ENCODE measurements at regions not wholly inside any gene's neighbourhood (a gene's known extent, or its start where the extent isn't known, plus 50 kb on each side); places are given as distances from the start of the nearest gene placed in this dataset.
A peak's percentile ranks its signal among the peaks of the same experiment; 100 is the strongest.

DNA sequence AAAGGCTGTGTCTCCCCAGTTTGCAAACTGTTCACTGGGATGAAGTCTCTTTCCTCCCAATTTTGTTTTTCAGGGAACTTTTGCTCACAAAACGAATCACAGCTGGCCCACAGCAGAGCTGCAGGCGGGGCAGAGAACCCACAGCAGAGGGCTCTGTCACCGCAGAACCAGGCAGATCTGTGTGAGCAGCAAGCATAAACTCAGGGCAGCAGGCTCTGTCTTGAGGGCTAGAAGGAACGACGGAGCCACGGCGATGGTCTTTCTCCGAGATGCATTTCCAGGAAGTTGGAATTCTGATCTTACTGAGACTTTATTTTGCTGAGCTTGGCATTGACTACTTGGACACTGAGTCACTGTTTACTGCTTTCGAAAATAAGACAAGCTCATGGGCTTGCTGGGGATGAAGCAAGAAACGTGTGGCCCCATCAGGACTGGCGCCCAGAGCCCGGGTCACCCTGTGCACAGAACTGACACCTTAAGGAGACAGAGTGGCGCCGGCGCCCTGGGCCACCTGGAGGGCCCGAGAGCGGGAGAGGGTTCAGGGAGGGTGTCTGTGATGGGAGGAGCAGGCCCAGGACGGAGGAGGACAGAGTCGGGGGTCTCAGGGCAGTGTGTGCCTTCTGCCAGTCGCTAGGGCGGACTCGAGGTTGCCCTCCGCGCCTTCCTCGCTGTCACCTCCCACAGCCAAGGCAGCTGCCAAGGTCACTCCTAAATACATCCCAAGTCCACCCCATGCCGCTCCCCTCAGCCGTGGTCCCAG lies 106.3 kb upstream of the NXT1 start:
- no CpG with 5 or more reads among the region's 27 CpGs for WGBS, 2 donors (ENCODE audit: extremely low coverage in 2 of 2, insufficient read length in 2 of 2, insufficient replicate concordance in 1 of 2)
- Histone ChIP-seq H2BK5ac (ENCODE audit: low read length) (no peak overlapping the region), H3K9ac (ENCODE audit: low read depth, low read length, poor library complexity) (no peak overlapping the region), H3K9me3 (replicated peaks in 1 of 2; ENCODE audit: control insufficient read depth in 2 of 2, insufficient read depth in 1 of 2, low read depth in 1 of 2, low read length in 2 of 2) (peaks cover 0 to 2% of the 10 kb centered on the region in 2 donors), H3K36me3 (replicated peaks in 1 of 2; ENCODE audit: control insufficient read depth in 2 of 2, insufficient read depth in 2 of 2, low read length in 2 of 2) (no peaks in the 10 kb centered on the region), H3K4me1 (ENCODE audit: control insufficient read depth in 2 of 2, insufficient read depth in 1 of 2, low read depth in 1 of 2, low read length in 2 of 2) (peaks cover 0 to 3% of the 10 kb centered on the region in 2 donors), H3K23ac (ENCODE audit: low read depth, low read length, poor library complexity) (no peak overlapping the region), H3K4me2 (ENCODE audit: insufficient read depth, low read length, poor library complexity, severe bottlenecking) (no peak overlapping the region), H4K8ac (ENCODE audit: low read depth, low read length) (no peak overlapping the region), H2BK12ac (ENCODE audit: low read length) (no peak overlapping the region), H2AFZ (ENCODE audit: low read length) (peak overlapping the region; percentile 40), H3K27ac (replicated peaks; ENCODE audit: low read length) (no peak overlapping the region), H3K14ac (ENCODE audit: low read length) (no peak overlapping the region), H2AK5ac (ENCODE audit: low read depth, low read length) (peak overlapping the region; percentile 68), H3K4ac (ENCODE audit: low read length) (no peak overlapping the region), H2BK15ac (ENCODE audit: low read length) (peak overlapping the region; percentile 42), H3K4me3 (ENCODE audit: low read length in 2 of 2) (no peak overlapping the region), H4K91ac (ENCODE audit: low read depth, low read length, poor library complexity) (no peak overlapping the region), H2BK120ac (ENCODE audit: low read depth, low read length) (no peak overlapping the region), H3K79me1 (ENCODE audit: low read depth, low read length) (no peaks in the 10 kb centered on the region), H3K18ac (ENCODE audit: low read length) (no peak overlapping the region), H3K27me3 (ENCODE audit: control insufficient read depth in 3 of 3, insufficient read depth in 3 of 3, low read depth in 1 of 3, low read length in 3 of 3) (no peaks in the 10 kb centered on the region)
- DNase-seq (ENCODE audit: low spot score): no peak

DNA sequence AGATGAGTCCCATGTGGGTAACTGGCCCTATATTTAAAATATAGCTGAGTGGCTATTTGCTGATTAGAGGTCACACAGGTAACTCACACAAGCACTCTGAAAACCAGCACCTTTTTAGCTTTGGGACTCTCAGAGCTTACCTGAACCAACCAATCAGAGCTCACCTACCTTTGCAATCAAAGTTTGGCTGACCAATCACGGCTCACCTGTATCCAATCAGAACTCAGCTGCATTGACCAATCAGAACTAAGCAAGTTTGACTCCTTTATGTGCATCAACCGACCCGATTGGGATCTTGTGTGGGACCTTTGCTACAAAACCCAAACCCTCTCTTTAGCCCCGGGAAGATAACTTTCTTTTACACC lies 106.8 kb upstream of the NXT1 start:
- Histone ChIP-seq H2BK15ac (ENCODE audit: low read length) (no peak overlapping the region), H3K4me1 (ENCODE audit: control insufficient read depth in 2 of 2, insufficient read depth in 1 of 2, low read depth in 1 of 2, low read length in 2 of 2) (peaks cover 0 to 3% of the 10 kb centered on the region in 2 donors), H3K9ac (ENCODE audit: low read depth, low read length, poor library complexity) (no peak overlapping the region), H3K79me1 (ENCODE audit: low read depth, low read length) (no peaks in the 10 kb centered on the region), H3K4me2 (ENCODE audit: insufficient read depth, low read length, poor library complexity, severe bottlenecking) (no peak overlapping the region), H3K4me3 (ENCODE audit: low read length in 2 of 2) (no peak overlapping the region), H3K23ac (ENCODE audit: low read depth, low read length, poor library complexity) (no peak overlapping the region), H4K8ac (ENCODE audit: low read depth, low read length) (no peak overlapping the region), H3K27ac (replicated peaks; ENCODE audit: low read length) (no peak overlapping the region), H2BK5ac (ENCODE audit: low read length) (no peak overlapping the region), H3K14ac (ENCODE audit: low read length) (no peak overlapping the region), H2AFZ (ENCODE audit: low read length) (peak overlapping the region; percentile 40), H3K36me3 (replicated peaks in 1 of 2; ENCODE audit: control insufficient read depth in 2 of 2, insufficient read depth in 2 of 2, low read length in 2 of 2) (no peaks in the 10 kb centered on the region), H4K91ac (ENCODE audit: low read depth, low read length, poor library complexity) (no peak overlapping the region), H2BK12ac (ENCODE audit: low read length) (no peak overlapping the region), H2AK5ac (ENCODE audit: low read depth, low read length) (no peak overlapping the region), H3K18ac (ENCODE audit: low read length) (no peak overlapping the region), H2BK120ac (ENCODE audit: low read depth, low read length) (no peak overlapping the region), H3K9me3 (replicated peaks in 1 of 2; ENCODE audit: control insufficient read depth in 2 of 2, insufficient read depth in 1 of 2, low read depth in 1 of 2, low read length in 2 of 2) (peaks cover 0 to 2% of the 10 kb centered on the region in 2 donors), H3K27me3 (ENCODE audit: control insufficient read depth in 3 of 3, insufficient read depth in 3 of 3, low read depth in 1 of 3, low read length in 3 of 3) (no peaks in the 10 kb centered on the region), H3K4ac (ENCODE audit: low read length) (no peak overlapping the region)
- WGBS, 2 donors (ENCODE audit: extremely low coverage in 2 of 2, insufficient read length in 2 of 2, insufficient replicate concordance in 1 of 2): no CpG with 5 or more reads among the region's 4 CpGs
- DNase-seq (ENCODE audit: low spot score): no peak

DNA sequence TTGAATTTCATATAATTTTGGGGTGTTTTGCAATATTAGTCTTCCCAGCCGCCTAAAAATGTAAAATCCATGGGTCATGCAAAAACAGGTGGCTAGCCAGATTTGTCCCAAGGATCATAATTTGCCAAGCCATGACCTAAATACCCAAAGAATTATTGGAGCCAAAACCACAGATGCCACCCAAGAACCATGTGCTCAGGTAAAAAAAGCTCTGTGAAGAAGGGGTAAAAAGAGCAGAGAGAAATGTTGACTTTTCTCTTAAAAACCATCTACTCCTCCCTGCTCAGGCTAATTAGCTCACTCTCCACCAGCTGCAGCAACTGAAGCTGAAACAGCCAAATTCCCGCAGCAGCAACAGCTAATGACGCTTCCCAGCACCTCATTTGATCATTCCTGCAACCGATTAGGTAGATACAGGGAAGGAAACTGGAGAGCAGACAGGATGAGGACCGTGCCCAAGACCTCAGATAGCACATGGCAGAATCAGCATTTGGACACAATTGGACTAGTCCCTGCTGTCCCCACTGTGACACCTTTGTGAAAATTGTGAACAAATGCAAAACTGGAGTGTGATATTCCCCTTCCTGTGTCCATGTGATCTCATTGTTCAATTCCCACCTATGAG lies 107.9 kb upstream of the NXT1 start:
- H4K8ac ChIP-seq (ENCODE audit: low read depth, low read length): no peak overlapping the region
- H3K4me1 ChIP-seq (ENCODE audit: control insufficient read depth in 2 of 2, insufficient read depth in 1 of 2, low read depth in 1 of 2, low read length in 2 of 2): peaks cover 0 to 3% of the 10 kb centered on the region in 2 donors
- DNase-seq (ENCODE audit: low spot score): no peak
- no peak overlapping the region for H2AK5ac ChIP-seq (ENCODE audit: low read depth, low read length)
- WGBS, 2 donors (ENCODE audit: extremely low coverage in 2 of 2, insufficient read length in 2 of 2, insufficient replicate concordance in 1 of 2): no CpG with 5 or more reads among the region's 5 CpGs
- H3K4me3 ChIP-seq (ENCODE audit: low read length in 2 of 2): no peak overlapping the region
- H3K14ac ChIP-seq (ENCODE audit: low read length): no peak overlapping the region
- no peak overlapping the region for H3K18ac ChIP-seq (ENCODE audit: low read length)
- H4K91ac ChIP-seq (ENCODE audit: low read depth, low read length, poor library complexity): no peak overlapping the region
- no peak overlapping the region for H3K27ac ChIP-seq (replicated peaks; ENCODE audit: low read length)
- no peak overlapping the region for H2BK12ac ChIP-seq (ENCODE audit: low read length)
- H3K9ac ChIP-seq (ENCODE audit: low read depth, low read length, poor library complexity): no peak overlapping the region
- no peak overlapping the region for H3K4me2 ChIP-seq (ENCODE audit: insufficient read depth, low read length, poor library complexity, severe bottlenecking)
- H2BK120ac ChIP-seq (ENCODE audit: low read depth, low read length): no peak overlapping the region
- H3K27me3 ChIP-seq (ENCODE audit: control insufficient read depth in 3 of 3, insufficient read depth in 3 of 3, low read depth in 1 of 3, low read length in 3 of 3): no peaks in the 10 kb centered on the region
- H2BK5ac ChIP-seq (ENCODE audit: low read length): no peak overlapping the region
- H3K4ac ChIP-seq (ENCODE audit: low read length): no peak overlapping the region
- H3K9me3 ChIP-seq (replicated peaks in 1 of 2; ENCODE audit: control insufficient read depth in 2 of 2, insufficient read depth in 1 of 2, low read depth in 1 of 2, low read length in 2 of 2): peaks cover 0 to 2% of the 10 kb centered on the region in 2 donors
- H3K36me3 ChIP-seq (replicated peaks in 1 of 2; ENCODE audit: control insufficient read depth in 2 of 2, insufficient read depth in 2 of 2, low read length in 2 of 2): no peaks in the 10 kb centered on the region
- no peak overlapping the region for H2BK15ac ChIP-seq (ENCODE audit: low read length)
- H3K79me1 ChIP-seq (ENCODE audit: low read depth, low read length): no peaks in the 10 kb centered on the region
- no peak overlapping the region for H3K23ac ChIP-seq (ENCODE audit: low read depth, low read length, poor library complexity)
- H2AFZ ChIP-seq (ENCODE audit: low read length): no peak overlapping the region

DNA sequence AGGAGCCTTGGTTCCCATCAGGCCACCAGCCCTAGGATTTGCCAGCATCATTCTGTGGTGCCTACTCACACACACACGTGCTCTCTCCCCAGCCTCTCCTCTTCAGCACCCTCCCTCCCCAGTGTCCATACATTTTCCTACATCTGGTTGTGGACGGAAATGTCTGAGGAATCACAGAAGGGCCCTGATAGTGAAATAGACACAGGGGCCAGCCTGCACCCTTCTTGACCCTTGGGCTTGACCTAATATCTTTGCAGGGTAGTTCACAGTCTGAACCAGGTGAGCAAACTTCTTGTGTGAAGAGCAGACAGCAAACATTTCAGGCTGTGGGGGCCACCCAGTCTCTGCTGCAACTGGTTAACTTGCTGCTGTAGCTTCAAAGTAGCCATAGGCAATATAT lies 108.5 kb upstream of the NXT1 start:
- no CpG with 5 or more reads among the region's 2 CpGs for WGBS, 2 donors (ENCODE audit: extremely low coverage in 2 of 2, insufficient read length in 2 of 2, insufficient replicate concordance in 1 of 2)
- Histone ChIP-seq H3K36me3 (replicated peaks in 1 of 2; ENCODE audit: control insufficient read depth in 2 of 2, insufficient read depth in 2 of 2, low read length in 2 of 2) (no peaks in the 10 kb centered on the region), H3K9ac (ENCODE audit: low read depth, low read length, poor library complexity) (no peak overlapping the region)

More for the DNA sequence above, 108.5 kb upstream of the NXT1 start:
- no peak overlapping the region for H2BK5ac ChIP-seq (ENCODE audit: low read length)
- no peak overlapping the region for H2BK120ac ChIP-seq (ENCODE audit: low read depth, low read length)
- H3K14ac ChIP-seq (ENCODE audit: low read length): no peak overlapping the region
- no peak overlapping the region for H2AFZ ChIP-seq (ENCODE audit: low read length)
- no peak overlapping the region for H3K4me3 ChIP-seq (ENCODE audit: low read length in 2 of 2)
- H3K27me3 ChIP-seq (ENCODE audit: control insufficient read depth in 3 of 3, insufficient read depth in 3 of 3, low read depth in 1 of 3, low read length in 3 of 3): no peaks in the 10 kb centered on the region
- no peak overlapping the region for H3K18ac ChIP-seq (ENCODE audit: low read length)
- H3K27ac ChIP-seq (replicated peaks; ENCODE audit: low read length): no peak overlapping the region
- H2BK15ac ChIP-seq (ENCODE audit: low read length): no peak overlapping the region
- no peak overlapping the region for H4K8ac ChIP-seq (ENCODE audit: low read depth, low read length)
- H3K79me1 ChIP-seq (ENCODE audit: low read depth, low read length): no peaks in the 10 kb centered on the region
- no peak overlapping the region for H4K91ac ChIP-seq (ENCODE audit: low read depth, low read length, poor library complexity)
- H2BK12ac ChIP-seq (ENCODE audit: low read length): no peak overlapping the region
- DNase-seq (ENCODE audit: low spot score): no peak
- H3K4ac ChIP-seq (ENCODE audit: low read length): no peak overlapping the region
- H3K4me1 ChIP-seq (ENCODE audit: control insufficient read depth in 2 of 2, insufficient read depth in 1 of 2, low read depth in 1 of 2, low read length in 2 of 2): peaks cover 0 to 3% of the 10 kb centered on the region in 2 donors
- H3K4me2 ChIP-seq (ENCODE audit: insufficient read depth, low read length, poor library complexity, severe bottlenecking): no peak overlapping the region
- H3K9me3 ChIP-seq (replicated peaks in 1 of 2; ENCODE audit: control insufficient read depth in 2 of 2, insufficient read depth in 1 of 2, low read depth in 1 of 2, low read length in 2 of 2): peaks cover 0 to 2% of the 10 kb centered on the region in 2 donors
- no peak overlapping the region for H3K23ac ChIP-seq (ENCODE audit: low read depth, low read length, poor library complexity)
- no peak overlapping the region for H2AK5ac ChIP-seq (ENCODE audit: low read depth, low read length)

All from neuronal stem cell (in vitro differentiated cells).